ENCODE measurements at regions not wholly inside any gene's neighbourhood (a gene's known extent, or its start where the extent isn't known, plus 50 kb on each side); places are given as distances from the start of the nearest gene placed in this dataset.

DNA sequence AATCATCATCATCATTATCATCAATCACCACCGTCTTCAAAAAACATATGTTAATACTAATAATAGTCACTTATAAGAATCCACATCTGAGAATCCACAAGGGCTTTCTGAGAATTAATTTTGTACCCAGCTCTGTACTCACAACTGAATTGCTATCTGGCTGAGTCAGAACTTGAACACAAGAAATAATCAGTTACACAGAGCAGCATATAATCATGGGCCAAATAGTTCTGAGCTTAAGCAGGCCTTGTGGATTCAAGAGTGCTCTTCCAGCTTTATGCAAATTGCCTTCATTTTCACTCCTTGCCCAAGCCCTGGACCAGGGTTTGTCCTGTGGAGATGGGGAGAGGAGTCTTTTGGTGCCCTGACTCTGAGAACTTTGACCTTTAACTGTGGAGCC, 304.5 kb downstream of the ZNF248 start:
- no CpG with 5 or more reads among the region's 1 CpG for WGBS (ENCODE audit: insufficient coverage)

DNA sequence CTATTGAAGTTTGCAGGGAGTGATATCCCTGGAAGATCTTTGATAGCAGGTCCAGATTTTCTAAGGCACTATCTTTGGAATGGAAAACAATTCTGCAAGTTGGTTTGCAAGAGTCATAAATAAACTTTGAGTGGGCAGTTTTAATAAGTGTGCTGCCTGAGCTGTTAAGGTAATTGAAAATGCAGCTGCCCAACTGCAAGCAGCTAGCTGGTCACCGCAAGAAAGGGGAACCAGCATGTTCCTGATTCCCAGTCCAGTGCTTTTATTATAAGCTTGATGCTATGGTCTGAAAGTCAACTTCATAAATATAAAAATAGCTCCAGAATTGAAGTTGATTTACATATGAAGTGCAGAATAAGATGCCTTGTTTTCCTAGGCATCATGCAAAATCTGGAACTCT, 308.4 kb downstream of the ZNF248 start:
- Histone ChIP-seq H3K4me2 (replicated peaks; ENCODE audit: low read depth, low read length, poor library complexity, severe bottlenecking) (no peak overlapping the region), H3K79me2 (ENCODE audit: control insufficient read depth, insufficient read depth, low read length) (no peaks in the 10 kb centered on the region), H3K9me3 (ENCODE audit: control extremely low read depth in 1 of 3, control insufficient read depth in 2 of 3, insufficient read depth in 1 of 3, low read length in 2 of 3) (peaks cover 0 to 18% (median 0%) of the 10 kb centered on the region in 3 donors), H3K27me3 (replicated peaks in 1 of 4; ENCODE audit: control extremely low read depth in 1 of 4, control insufficient read depth in 3 of 4, insufficient read depth in 4 of 4, low read length in 3 of 4) (no peaks in the 10 kb centered on the region), H3K4me3 (ENCODE audit: control extremely low read depth in 1 of 5, extremely low read depth in 1 of 5, insufficient read depth in 1 of 5, low read depth in 2 of 5, low read length in 4 of 5) (no peak overlapping the region), H3K4me1 (ENCODE audit: control insufficient read depth in 2 of 2, insufficient read depth in 2 of 2, low read length in 2 of 2) (no peaks in the 10 kb centered on the region), H4K20me1 (ENCODE audit: control insufficient read depth, insufficient read depth, low read length, poor library complexity, severe bottlenecking) (no peaks in the 10 kb centered on the region), H3K27ac (ENCODE audit: low read length in 2 of 2) (no peak overlapping the region), H2AFZ (ENCODE audit: insufficient read depth, low read depth, low read length, poor library complexity, severe bottlenecking) (no peak overlapping the region), H3K36me3 (replicated peaks in 1 of 2; ENCODE audit: control extremely low read depth in 1 of 2, control insufficient read depth in 1 of 2, extremely low read depth in 1 of 2, insufficient read depth in 2 of 2, low read length in 1 of 2) (no peaks in the 10 kb centered on the region), H3K9ac (ENCODE audit: low read length) (no peak overlapping the region)
- peaks cover 2% of the 10 kb centered on the region for H3K9me3 Mint-ChIP-seq (ENCODE audit: insufficient read depth)
- intact Hi-C loops (cut with micrococcal nuclease), result no loop called here
- ChIA-PET CTCF (no interaction called here), POLR2A (no interaction called here)
- no peak overlapping the region for H3K4me3 Mint-ChIP-seq
- H3K4me1 Mint-ChIP-seq, result no peaks in the 10 kb centered on the region
- H3K27me3 Mint-ChIP-seq, result no peaks in the 10 kb centered on the region
- no peak for DNase-seq
- no peak for TF ChIP-seq EZH2 (IDR thresholded peaks at IDR 0.05; ENCODE audit: borderline replicate concordance, insufficient read depth, low read depth, low read length, poor library complexity, severe bottlenecking)
- TF ChIP-seq, protein P1, sequence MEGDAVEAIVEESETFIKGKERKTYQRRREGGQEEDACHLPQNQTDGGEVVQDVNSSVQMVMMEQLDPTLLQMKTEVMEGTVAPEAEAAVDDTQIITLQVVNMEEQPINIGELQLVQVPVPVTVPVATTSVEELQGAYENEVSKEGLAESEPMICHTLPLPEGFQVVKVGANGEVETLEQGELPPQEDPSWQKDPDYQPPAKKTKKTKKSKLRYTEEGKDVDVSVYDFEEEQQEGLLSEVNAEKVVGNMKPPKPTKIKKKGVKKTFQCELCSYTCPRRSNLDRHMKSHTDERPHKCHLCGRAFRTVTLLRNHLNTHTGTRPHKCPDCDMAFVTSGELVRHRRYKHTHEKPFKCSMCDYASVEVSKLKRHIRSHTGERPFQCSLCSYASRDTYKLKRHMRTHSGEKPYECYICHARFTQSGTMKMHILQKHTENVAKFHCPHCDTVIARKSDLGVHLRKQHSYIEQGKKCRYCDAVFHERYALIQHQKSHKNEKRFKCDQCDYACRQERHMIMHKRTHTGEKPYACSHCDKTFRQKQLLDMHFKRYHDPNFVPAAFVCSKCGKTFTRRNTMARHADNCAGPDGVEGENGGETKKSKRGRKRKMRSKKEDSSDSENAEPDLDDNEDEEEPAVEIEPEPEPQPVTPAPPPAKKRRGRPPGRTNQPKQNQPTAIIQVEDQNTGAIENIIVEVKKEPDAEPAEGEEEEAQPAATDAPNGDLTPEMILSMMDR (IDR thresholded peaks at IDR 0.05), result no peak
- no peak overlapping the region for H3K27ac Mint-ChIP-seq
- WGBS (ENCODE audit: insufficient coverage), result no CpG with 5 or more reads among the region's 1 CpG
- ATAC-seq (ENCODE audit: low read depth), result no peak

More for the DNA sequence above, 304.5 kb downstream of the ZNF248 start:
- TF ChIP-seq, protein P1 (IDR thresholded peaks at IDR 0.05), result no peak
- no peak for TF ChIP-seq EZH2 (IDR thresholded peaks at IDR 0.05; ENCODE audit: borderline replicate concordance, insufficient read depth, low read depth, low read length, poor library complexity, severe bottlenecking)
- ChIA-PET CTCF (no interaction called here), POLR2A (no interaction called here)
- H3K4me3 Mint-ChIP-seq, result no peak overlapping the region
- intact Hi-C loops (cut with micrococcal nuclease), result no loop called here
- peaks cover 4% of the 10 kb centered on the region for H3K9me3 Mint-ChIP-seq (ENCODE audit: insufficient read depth)
- H3K27me3 Mint-ChIP-seq, result no peaks in the 10 kb centered on the region
- no peak overlapping the region for H3K4me3 ChIP-seq (ENCODE audit: control extremely low read depth in 1 of 5, extremely low read depth in 1 of 5, insufficient read depth in 1 of 5, low read depth in 2 of 5, low read length in 4 of 5)
- no peak overlapping the region for H3K9ac ChIP-seq (ENCODE audit: low read length)
- H3K27ac Mint-ChIP-seq, result no peak overlapping the region
- H3K4me1 Mint-ChIP-seq, result no peaks in the 10 kb centered on the region
- no peak overlapping the region for H3K27ac ChIP-seq (ENCODE audit: low read length in 2 of 2)
- no peaks in the 10 kb centered on the region for H3K4me1 ChIP-seq (ENCODE audit: control insufficient read depth in 2 of 2, insufficient read depth in 2 of 2, low read length in 2 of 2)
- no peaks in the 10 kb centered on the region for H4K20me1 ChIP-seq (ENCODE audit: control insufficient read depth, insufficient read depth, low read length, poor library complexity, severe bottlenecking)
- no peak overlapping the region for H2AFZ ChIP-seq (ENCODE audit: insufficient read depth, low read depth, low read length, poor library complexity, severe bottlenecking)
- H3K36me3 ChIP-seq (replicated peaks in 1 of 2; ENCODE audit: control extremely low read depth in 1 of 2, control insufficient read depth in 1 of 2, extremely low read depth in 1 of 2, insufficient read depth in 2 of 2, low read length in 1 of 2), result no peaks in the 10 kb centered on the region
- no peak for ATAC-seq (ENCODE audit: low read depth)
- no peaks in the 10 kb centered on the region for H3K79me2 ChIP-seq (ENCODE audit: control insufficient read depth, insufficient read depth, low read length)
- H3K9me3 ChIP-seq (ENCODE audit: control extremely low read depth in 1 of 3, control insufficient read depth in 2 of 3, insufficient read depth in 1 of 3, low read length in 2 of 3), result peaks cover 0 to 13% (median 0%) of the 10 kb centered on the region in 3 donors
- no peaks in the 10 kb centered on the region for H3K27me3 ChIP-seq (replicated peaks in 1 of 4; ENCODE audit: control extremely low read depth in 1 of 4, control insufficient read depth in 3 of 4, insufficient read depth in 4 of 4, low read length in 3 of 4)
- DNase-seq, result no peak
- H3K4me2 ChIP-seq (replicated peaks; ENCODE audit: low read depth, low read length, poor library complexity, severe bottlenecking), result no peak overlapping the region
